Heart left ventricle (tissue), 16 donors: ENCODE measurements at regions not wholly inside any gene's neighbourhood (a gene's known extent, or its start where the extent isn't known, plus 50 kb on each side); places are given as distances from the start of the nearest gene placed in this dataset.

Source experiments
- ATAC-seq, 4 donors: fragments of 200-7000 bp; cut with Tn5 transposase; one replicate each; pipeline ENCODE4 v1.9.1; 2020 to 2022; ENCODE audit warnings: moderate library complexity in 4 of 4, mild to moderate bottlenecking in 3 of 4, moderate number of reproducible peaks in 1 of 4
- DNase-seq, 5 donors: peaks; one replicate each; pipeline ENCODE4 v3.0.0-alpha.2; 2020
- H3K27ac ChIP-seq, 12 donors: fragments of 200-600 bp; sonication (generic) in 4 of 12; one replicate each; pipeline versions ENCODE4 v1.5.0 to v1.8.0; 2016 to 2022; ENCODE audit warnings: mild to moderate bottlenecking in 2 of 12
- H3K27me3 ChIP-seq, 9 donors: fragments of 200-600 bp; sonication (generic) in 2 of 9; one replicate each; pipeline versions ENCODE4 v1.5.1 to v1.8.0; 2016 to 2022; ENCODE audit warnings: mild to moderate bottlenecking in 3 of 9
- H3K36me3 ChIP-seq, 9 donors: fragments of 200-600 bp; sonication (generic) in 2 of 9; one replicate each; pipeline versions ENCODE4 v1.5.0 to v1.8.0; 2018 to 2022; ENCODE audit warnings: mild to moderate bottlenecking in 2 of 9
- H3K4me1 ChIP-seq, 12 donors: fragments of 200-600 bp; sonication (generic) in 4 of 12; one replicate each; pipeline versions ENCODE4 v1.5.0 to v1.8.0; 2016 to 2022; ENCODE audit warnings: mild to moderate bottlenecking in 3 of 12
- H3K4me3 ChIP-seq, 12 donors: fragments of 200-600 bp; sonication (generic) in 4 of 12; one replicate each; pipeline versions ENCODE4 v1.5.0 to v1.8.0; 2017 to 2022; ENCODE audit warnings: mild to moderate bottlenecking in 9 of 12, moderate library complexity in 4 of 12
- H3K9me3 ChIP-seq, 12 donors: fragments of 200-600 bp; sonication (generic) in 4 of 12; one replicate each; pipeline versions ENCODE4 v1.5.0 to v1.8.0; 2016 to 2022; ENCODE audit warnings: mild to moderate bottlenecking in 1 of 12
- POLR2A ChIP-seq, 2 donors: fragments of 450-650 bp; IDR thresholded peaks; one replicate each; pipeline ENCODE4 v1.6.1; 2017; ENCODE audit warnings: antibody characterized with exemption in 2 of 2, mild to moderate bottlenecking in 2 of 2, moderate library complexity in 2 of 2
- WGBS, 4 donors: extraction: QIAGEN DNeasy Blood & Tissue Kit in 2 of 4; methylation state at CpG; one replicate each; pipeline versions ENCODE4 v1.1.5 to v1.1.7; 2013 to 2018; 5-methylcytosine and 5-hydroxymethylcytosine counted together
- intact Hi-C, 10 donors: fragments of 100-400 bp; cut with DNase I; formaldehyde crosslinking; loops; one replicate each; pipeline versions ENCODE4 v1.11.1 to v1.14.2; 2022
- TF ChIP-seq, protein P1 (sequence below), 12 donors: fragments of 200-600 bp; sonication (generic) in 4 of 12; IDR thresholded peaks; one replicate each; pipeline versions ENCODE4 v1.5.0 to v1.8.0; 2018 to 2022; ENCODE audit warnings: antibody characterized with exemption in 12 of 12, mild to moderate bottlenecking in 5 of 12
- donor health status: ischemic (EF 13 %, LVEDD 7.1; RV severe dilation, severe dysfunction).
- donor health status: healthy with polysubstance abuse.
- donor health status: DM: no; HTN: yes; CAD: no.
- donor health status: DM: no; HTN: no; CAD: no.
- donor health status: ischemic (EF 25% LVEDD 6.9; RV normal size, moderate dysfunction).
- donor health status: ischemic (EF 25% LVEDD 5.7; RV mildly dilated, moderate dysfunction).
- donor health status: healthy.
- donor health status: DM: yes; HTN: yes; CAD: no.
- donor health status: ischemic (EF 35%, LVEDD 5.7; RV mildly dilated, moderate dysfunction).
- donor health status: nonischemic (EF 11% LVEDD 7.7; RV severe dilation, severe dysfunction).
- donor health status: DM: yes; HTN: yes; CAD: no.
- donor health status: PGD.
- donor health status: ischemic (EF 29% LVEDD 5.4; RV normal size, mild dysfunction).
- donor health status: nonischemic (EF 23%, LVEDD 6.1; RV moderate dilation, normal function).

GRCh38 chr3:14595561-14595960, 55.4 kb upstream of the GRIP2 start:
- Histone ChIP-seq H3K27me3 (peaks cover 0 to 46% (median 5%) of the 10 kb centered on the region in 9 donors), H3K4me1 (no peaks in the 10 kb centered on the region), H3K9me3 (no peaks in the 10 kb centered on the region), H3K36me3 (no peaks in the 10 kb centered on the region), H3K4me3 (no peak overlapping the region), H3K27ac (no peak overlapping the region)
- TF ChIP-seq POLR2A (IDR thresholded peaks at IDR 0.05): no peak
- TF ChIP-seq, protein P1, sequence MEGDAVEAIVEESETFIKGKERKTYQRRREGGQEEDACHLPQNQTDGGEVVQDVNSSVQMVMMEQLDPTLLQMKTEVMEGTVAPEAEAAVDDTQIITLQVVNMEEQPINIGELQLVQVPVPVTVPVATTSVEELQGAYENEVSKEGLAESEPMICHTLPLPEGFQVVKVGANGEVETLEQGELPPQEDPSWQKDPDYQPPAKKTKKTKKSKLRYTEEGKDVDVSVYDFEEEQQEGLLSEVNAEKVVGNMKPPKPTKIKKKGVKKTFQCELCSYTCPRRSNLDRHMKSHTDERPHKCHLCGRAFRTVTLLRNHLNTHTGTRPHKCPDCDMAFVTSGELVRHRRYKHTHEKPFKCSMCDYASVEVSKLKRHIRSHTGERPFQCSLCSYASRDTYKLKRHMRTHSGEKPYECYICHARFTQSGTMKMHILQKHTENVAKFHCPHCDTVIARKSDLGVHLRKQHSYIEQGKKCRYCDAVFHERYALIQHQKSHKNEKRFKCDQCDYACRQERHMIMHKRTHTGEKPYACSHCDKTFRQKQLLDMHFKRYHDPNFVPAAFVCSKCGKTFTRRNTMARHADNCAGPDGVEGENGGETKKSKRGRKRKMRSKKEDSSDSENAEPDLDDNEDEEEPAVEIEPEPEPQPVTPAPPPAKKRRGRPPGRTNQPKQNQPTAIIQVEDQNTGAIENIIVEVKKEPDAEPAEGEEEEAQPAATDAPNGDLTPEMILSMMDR (IDR thresholded peaks at IDR 0.05): no peak
- 59 to 66% (median 65%) methylated on average over 6 to 8 of the region's 8 CpGs for WGBS, 4 donors
- intact Hi-C loops: no loop called here
- no peak for ATAC-seq
- DNase-seq: no peak

DNA sequence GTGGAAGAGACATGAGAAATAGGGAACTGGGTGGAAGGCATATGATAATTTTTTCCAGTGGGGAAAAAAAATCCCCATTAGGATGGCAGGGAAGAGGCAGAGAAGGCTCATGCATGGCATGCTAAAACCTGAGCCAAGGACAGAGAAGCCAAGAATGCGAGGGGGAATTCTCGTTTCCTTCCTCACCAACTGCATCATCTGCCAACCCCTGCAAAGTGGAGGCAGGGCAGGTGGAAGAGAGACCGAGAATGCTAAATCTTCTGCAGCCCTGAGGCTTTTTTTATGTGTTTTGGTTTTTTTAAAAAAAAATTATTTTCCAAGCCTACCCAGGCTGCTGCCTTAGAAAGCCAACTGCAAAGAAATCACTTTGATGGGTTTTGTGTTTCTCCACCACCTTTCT, 54.3 kb upstream of the CCDC174 start:
- no peak for ATAC-seq
- Histone ChIP-seq H3K4me3 (no peak overlapping the region), H3K4me1 (peaks cover 0 to 6% (median 0%) of the 10 kb centered on the region in 12 donors), H3K9me3 (no peaks in the 10 kb centered on the region), H3K36me3 (no peaks in the 10 kb centered on the region), H3K27me3 (peaks cover 11 to 53% (median 20%) of the 10 kb centered on the region in 9 donors), H3K27ac (no peak overlapping the region)
- TF ChIP-seq, protein P1 (IDR thresholded peaks at IDR 0.05): no peak
- no peak for TF ChIP-seq POLR2A (IDR thresholded peaks at IDR 0.05)
- DNase-seq: no peak
- intact Hi-C loops: no loop called here
- 75 to 85% (median 78%) methylated on average over 3 of the region's 3 CpGs for WGBS, 4 donors

GRCh38 chr3:14598143-14598569, 53.4 kb upstream of the CCDC174 start:
- no peak for DNase-seq
- no peak for ATAC-seq
- 11 to 18% (median 15%) methylated on average over 9 of the region's 9 CpGs for WGBS, 4 donors
- Histone ChIP-seq H3K4me3 (no peak overlapping the region), H3K36me3 (no peaks in the 10 kb centered on the region), H3K4me1 (peaks cover 0 to 11% (median 0%) of the 10 kb centered on the region in 12 donors), H3K27me3 (peaks cover 14 to 60% (median 25%) of the 10 kb centered on the region in 9 donors), H3K9me3 (no peaks in the 10 kb centered on the region), H3K27ac (no peak overlapping the region)
- no peak for TF ChIP-seq POLR2A (IDR thresholded peaks at IDR 0.05)
- TF ChIP-seq, protein P1 (IDR thresholded peaks at IDR 0.05): no peak
- intact Hi-C loops: no loop called here

DNA sequence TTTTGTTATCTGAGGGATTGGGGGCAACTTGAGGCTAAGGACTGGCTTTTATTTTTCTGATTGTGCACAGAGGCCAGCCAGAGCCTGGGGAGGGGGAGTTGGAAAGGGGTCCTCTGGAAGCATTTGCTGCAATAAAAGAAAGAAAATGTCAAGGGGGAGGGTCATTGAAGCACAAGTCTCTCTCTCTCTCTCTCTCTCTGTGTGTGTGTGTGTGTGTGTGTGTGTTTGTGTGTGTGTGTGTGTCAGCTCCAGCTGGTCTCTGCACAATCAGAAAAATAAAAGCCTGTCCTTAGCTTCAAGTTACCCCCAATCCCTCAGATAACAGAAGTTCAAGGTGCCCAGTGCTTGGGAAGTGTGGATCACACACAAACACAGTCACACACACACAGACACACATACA, 52.1 kb upstream of the CCDC174 start:
- peaks cover 0 to 11% (median 0%) of the 10 kb centered on the region in 12 donors for H3K4me1 ChIP-seq
- no peak overlapping the region for H3K4me3 ChIP-seq
- no peaks in the 10 kb centered on the region for H3K36me3 ChIP-seq
- intact Hi-C loops: no loop called here
- ATAC-seq: no peak
- no peak for DNase-seq
- H3K9me3 ChIP-seq: no peaks in the 10 kb centered on the region
- peaks cover 16 to 73% (median 33%) of the 10 kb centered on the region in 9 donors for H3K27me3 ChIP-seq
- no peak overlapping the region for H3K27ac ChIP-seq
- TF ChIP-seq, protein P1 (IDR thresholded peaks at IDR 0.05): no peak
- no peak for TF ChIP-seq POLR2A (IDR thresholded peaks at IDR 0.05)
